ENCODE measurements at regions not wholly inside any gene's neighbourhood (a gene's known extent, or its start where the extent isn't known, plus 50 kb on each side); places are given as distances from the start of the nearest gene placed in this dataset.

GRCh38 chr10:128839134-128839533, 627.9 kb upstream of the MGMT start:
- TF ChIP-seq POLR2AphosphoS5 (IDR thresholded peaks at IDR 0.05; ENCODE audit: low read depth, low read length): no peak
- no peak for TF ChIP-seq POLR2A (IDR thresholded peaks at IDR 0.05; ENCODE audit: low read depth, low read length)
- no peak for TF ChIP-seq TAF1 (IDR thresholded peaks at IDR 0.05; ENCODE audit: low read depth, low read length)
- no peak for TF ChIP-seq SPI1 (IDR thresholded peaks at IDR 0.05; ENCODE audit: low read depth, low read length)
- TF ChIP-seq PAX5 (IDR thresholded peaks at IDR 0.05; ENCODE audit: insufficient read depth, low read length, severe bottlenecking): no peak
- TF ChIP-seq POU2F2 (IDR thresholded peaks at IDR 0.05; ENCODE audit: low read depth, low read length): no peak

Data from GM12891 (cell line).